ENCODE measurements at regions not wholly inside any gene's neighbourhood (a gene's known extent, or its start where the extent isn't known, plus 50 kb on each side); places are given as distances from the start of the nearest gene placed in this dataset.

- no peak for TF ChIP-seq ZNF274 (IDR thresholded peaks at IDR 0.05; ENCODE audit: low read depth, low read length)
- H3K4me3 ChIP-seq (ENCODE audit: low read length): no peak overlapping the region
Observed at GRCh38 chr6:71468841-71469700, 180.5 kb downstream of the OGFRL1 start.

- no peak overlapping the region for H3K4me3 ChIP-seq (ENCODE audit: low read length)
- no peak for TF ChIP-seq ZNF274 (IDR thresholded peaks at IDR 0.05; ENCODE audit: low read depth, low read length)
Observed at GRCh38 chr6:71471718-71472117, 183.1 kb downstream of the OGFRL1 start.

DNA sequence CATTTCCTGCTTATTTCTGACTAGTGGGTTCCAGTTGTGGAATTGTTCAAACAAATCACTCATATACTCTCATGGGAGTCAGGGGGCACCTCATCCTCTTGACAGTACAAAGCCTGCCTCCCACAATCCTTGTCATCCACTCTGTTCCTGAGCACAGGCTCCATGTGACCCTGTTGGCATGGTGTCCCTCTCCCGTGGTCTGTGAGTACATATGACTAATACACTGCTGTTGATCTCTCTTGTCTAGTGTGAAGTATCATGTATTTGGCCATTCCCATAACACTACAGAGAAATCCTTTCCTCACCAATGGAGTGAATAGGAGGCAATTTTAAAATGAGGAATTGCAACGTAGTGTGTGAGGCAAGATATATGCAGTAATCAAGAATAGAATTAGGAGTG, 185.3 kb downstream of the OGFRL1 start:
- no peak overlapping the region for H3K4me3 ChIP-seq (ENCODE audit: low read length)
- TF ChIP-seq ZNF274 (IDR thresholded peaks at IDR 0.05; ENCODE audit: low read depth, low read length): no peak

DNA sequence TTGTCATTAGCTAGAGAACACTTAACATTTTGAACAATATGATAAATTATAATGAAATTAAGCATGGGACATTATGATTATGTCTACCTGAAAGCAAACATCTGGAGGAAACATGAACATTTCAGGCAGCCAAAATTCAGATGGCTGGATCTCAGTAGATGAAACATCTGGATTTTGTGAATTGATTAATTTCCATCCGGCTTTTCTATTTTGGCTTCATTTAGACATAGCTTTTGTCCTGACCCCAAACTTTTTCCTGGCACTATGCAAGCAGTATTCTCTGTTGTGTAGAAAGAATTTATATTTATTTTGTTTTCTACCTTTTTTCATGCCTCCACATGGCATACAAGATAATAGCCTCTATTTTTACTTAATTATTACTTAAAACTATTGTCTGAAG, 186.3 kb downstream of the OGFRL1 start:
- no peak for TF ChIP-seq ZNF274 (IDR thresholded peaks at IDR 0.05; ENCODE audit: low read depth, low read length)
- H3K4me3 ChIP-seq (ENCODE audit: low read length): no peak overlapping the region

- H3K4me3 ChIP-seq (ENCODE audit: low read length): no peak overlapping the region
- TF ChIP-seq ZNF274 (IDR thresholded peaks at IDR 0.05; ENCODE audit: low read depth, low read length): no peak
Observed at GRCh38 chr6:71476371-71476770, 187.8 kb downstream of the OGFRL1 start.

- no peak for TF ChIP-seq ZNF274 (IDR thresholded peaks at IDR 0.05; ENCODE audit: low read depth, low read length)
- no peak overlapping the region for H3K4me3 ChIP-seq (ENCODE audit: low read length)
Observed at GRCh38 chr6:71476872-71477271, 188.3 kb downstream of the OGFRL1 start.

GRCh38 chr6:71478834-71479541, 190.4 kb downstream of the OGFRL1 start:
- no peak overlapping the region for H3K4me3 ChIP-seq (ENCODE audit: low read length)

GRCh38 chr6:71480577-71480976, 192.0 kb downstream of the OGFRL1 start:
- TF ChIP-seq ZNF274 (IDR thresholded peaks at IDR 0.05; ENCODE audit: low read depth, low read length): no peak
- no peak overlapping the region for H3K4me3 ChIP-seq (ENCODE audit: low read length)

More at GRCh38 chr6:71478834-71479541, 190.4 kb downstream of the OGFRL1 start:
- no peak for TF ChIP-seq ZNF274 (IDR thresholded peaks at IDR 0.05; ENCODE audit: low read depth, low read length)

GRCh38 chr6:71481011-71481410, 192.4 kb downstream of the OGFRL1 start:
- H3K4me3 ChIP-seq (ENCODE audit: low read length): no peak overlapping the region
- no peak for TF ChIP-seq ZNF274 (IDR thresholded peaks at IDR 0.05; ENCODE audit: low read depth, low read length)

DNA sequence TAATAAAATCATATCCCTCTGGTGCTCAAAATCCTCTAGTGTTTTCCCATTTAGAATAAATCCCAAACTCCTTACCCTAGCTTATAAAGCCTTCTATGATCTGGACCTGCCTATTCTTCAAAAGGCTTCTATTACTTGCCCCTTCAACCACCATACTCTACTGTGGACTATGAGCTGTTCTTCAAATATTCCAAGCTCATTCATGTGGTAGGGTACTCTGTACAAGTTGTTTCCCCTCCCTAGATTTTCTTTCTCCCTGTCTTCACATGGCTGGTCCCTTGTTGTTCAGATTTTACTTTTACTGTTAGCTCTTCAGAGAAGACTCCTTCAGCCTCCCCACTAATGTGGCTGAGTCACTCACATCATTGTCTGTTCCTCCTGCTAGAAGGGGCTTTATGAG, 193.2 kb downstream of the OGFRL1 start:
- no peak overlapping the region for H3K4me3 ChIP-seq (ENCODE audit: low read length)
- no peak for TF ChIP-seq ZNF274 (IDR thresholded peaks at IDR 0.05; ENCODE audit: low read depth, low read length)

GRCh38 chr6:71482742-71483141, 194.1 kb downstream of the OGFRL1 start:
- TF ChIP-seq ZNF274 (IDR thresholded peaks at IDR 0.05; ENCODE audit: low read depth, low read length): no peak
- no peak overlapping the region for H3K4me3 ChIP-seq (ENCODE audit: low read length)

DNA sequence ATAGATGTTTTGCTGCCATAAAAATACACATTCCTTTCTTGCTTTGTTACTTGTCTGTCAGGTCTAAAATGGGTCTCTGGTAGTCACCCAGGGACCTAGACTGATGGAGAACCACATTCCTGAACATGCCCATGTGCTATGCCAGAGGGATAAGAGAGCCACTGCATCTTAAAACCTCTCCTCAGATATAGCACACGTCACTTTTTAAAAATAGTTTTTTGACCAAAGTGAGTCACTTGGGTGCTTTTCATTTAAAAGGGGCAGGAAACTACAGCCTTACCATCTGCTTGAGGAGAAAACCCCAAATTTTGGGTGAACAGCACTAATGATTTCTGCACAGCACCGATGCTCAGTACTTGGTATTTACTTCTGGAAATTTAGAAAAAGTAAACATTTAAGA, 197.8 kb downstream of the OGFRL1 start:
- no peak overlapping the region for H3K4me3 ChIP-seq (ENCODE audit: low read length)
- no peak for TF ChIP-seq ZNF274 (IDR thresholded peaks at IDR 0.05; ENCODE audit: low read depth, low read length)

DNA sequence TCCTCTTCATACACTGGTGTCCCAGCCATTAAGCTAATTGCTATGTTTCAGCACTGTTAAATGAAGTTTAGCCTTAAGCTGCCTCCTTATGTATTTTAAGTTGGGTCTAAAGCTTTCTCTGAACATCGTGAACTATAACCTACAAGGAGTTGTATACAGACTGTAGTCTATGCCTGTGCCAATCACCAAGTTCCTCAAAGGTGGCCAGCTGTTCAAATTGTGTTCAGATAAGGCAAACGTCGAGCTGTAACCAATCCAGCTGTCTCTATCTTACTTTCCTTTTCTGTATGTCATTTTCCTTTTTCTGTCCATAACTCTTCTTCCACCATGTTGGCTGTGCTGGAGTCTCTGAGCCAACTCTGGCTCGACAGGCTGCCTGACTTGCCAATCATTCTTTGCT, 199.6 kb downstream of the OGFRL1 start:
- no peak for TF ChIP-seq ZNF274 (IDR thresholded peaks at IDR 0.05; ENCODE audit: low read depth, low read length)
- H3K4me3 ChIP-seq (ENCODE audit: low read length): no peak overlapping the region

DNA sequence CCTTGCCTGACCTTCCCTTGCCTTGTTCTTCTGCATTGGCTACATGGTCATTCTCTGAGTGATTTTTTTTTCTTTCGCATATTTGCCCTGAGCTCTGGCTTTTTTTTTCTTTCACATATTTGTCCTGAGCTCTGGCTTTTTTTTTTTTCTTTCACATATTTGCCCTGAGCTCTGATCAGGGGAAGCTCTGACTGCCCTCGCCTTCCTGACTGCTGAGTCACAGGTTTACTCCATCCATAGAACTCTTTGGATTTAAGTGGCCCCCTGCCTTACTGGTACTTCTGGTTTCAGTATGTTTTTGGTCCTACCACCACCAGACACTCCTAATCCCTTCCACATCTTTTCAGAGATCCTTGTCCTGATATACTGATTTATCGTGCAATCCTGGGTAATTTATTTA, 201.1 kb downstream of the OGFRL1 start:
- no peak overlapping the region for H3K4me3 ChIP-seq (ENCODE audit: low read length)
- no peak for TF ChIP-seq ZNF274 (IDR thresholded peaks at IDR 0.05; ENCODE audit: low read depth, low read length)

GRCh38 chr6:71490876-71491275, 202.3 kb downstream of the OGFRL1 start:
- no peak overlapping the region for H3K4me3 ChIP-seq (ENCODE audit: low read length)
- TF ChIP-seq ZNF274 (IDR thresholded peaks at IDR 0.05; ENCODE audit: low read depth, low read length): no peak
